ENCODE measurements at regions not wholly inside any gene's neighbourhood (a gene's known extent, or its start where the extent isn't known, plus 50 kb on each side); places are given as distances from the start of the nearest gene placed in this dataset.

GRCh38 chr2:195029804-195030654 is 627.0 kb upstream of the SLC39A10 start:
- no peak for DNase-seq

GRCh38 chr2:195027947-195028346 is 629.1 kb upstream of the SLC39A10 start:
- no peak for DNase-seq

GRCh38 chr2:195026261-195026660 is 630.8 kb upstream of the SLC39A10 start:
- DNase-seq = no peak

GRCh38 chr2:195022508-195022830 is 634.6 kb upstream of the SLC39A10 start:
- DNase-seq = no peak

- no peak for DNase-seq
These were observed 635.1 kb upstream of the SLC39A10 start for GRCh38 chr2:195021711-195022507.

GRCh38 chr2:195018462-195018861 is 638.6 kb upstream of the SLC39A10 start:
- no peak for DNase-seq

- DNase-seq = no peak
These were observed 639.1 kb upstream of the SLC39A10 start for GRCh38 chr2:195017890-195018289.

GRCh38 chr2:195016841-195017240 is 640.2 kb upstream of the SLC39A10 start:
- DNase-seq = no peak

- no peak for DNase-seq
These were observed 647.8 kb upstream of the SLC39A10 start for GRCh38 chr2:195009202-195009601.

GRCh38 chr2:195006856-195007255 is 650.2 kb upstream of the SLC39A10 start:
- DNase-seq = no peak

- DNase-seq = no peak
These were observed 653.0 kb upstream of the SLC39A10 start for GRCh38 chr2:195003881-195004471.

- no peak for DNase-seq
These were observed 655.1 kb upstream of the SLC39A10 start for GRCh38 chr2:195001924-195002323.

- DNase-seq = no peak
These were observed 657.3 kb upstream of the SLC39A10 start for GRCh38 chr2:194999771-195000170.

GRCh38 chr2:194992648-194993047 is 664.4 kb upstream of the SLC39A10 start:
- DNase-seq = no peak

- DNase-seq = no peak
These were observed 671.8 kb upstream of the SLC39A10 start for GRCh38 chr2:194985258-194985657.

- no peak for DNase-seq
These were observed 694.8 kb upstream of the SLC39A10 start for GRCh38 chr2:194962254-194962653.

- no peak for DNase-seq
These were observed 702.8 kb upstream of the SLC39A10 start for GRCh38 chr2:194954218-194954617.

GRCh38 chr2:194946826-194947225 is 710.2 kb upstream of the SLC39A10 start:
- DNase-seq = no peak

- DNase-seq = no peak
These were observed 719.0 kb upstream of the SLC39A10 start for GRCh38 chr2:194938066-194938465.

- no peak for DNase-seq
These were observed 729.5 kb upstream of the SLC39A10 start for GRCh38 chr2:194927489-194927888.

GRCh38 chr2:194926873-194927272 is 730.2 kb upstream of the SLC39A10 start:
- DNase-seq = no peak

- DNase-seq = no peak
These were observed 731.3 kb upstream of the SLC39A10 start for GRCh38 chr2:194925742-194926141.

GRCh38 chr2:194917519-194917918 is 739.5 kb upstream of the SLC39A10 start:
- no peak for DNase-seq

- no peak for DNase-seq
These were observed 741.5 kb upstream of the SLC39A10 start for GRCh38 chr2:194915485-194915884.
